Gastroesophageal sphincter (tissue), 4 donors: ENCODE measurements at regions not wholly inside any gene's neighbourhood (a gene's known extent, or its start where the extent isn't known, plus 50 kb on each side); places are given as distances from the start of the nearest gene placed in this dataset.
"Not testable (repeated sequence)": the region's sequence is repeated elsewhere in the genome, so short reads cannot be mapped to it uniquely, and the experiment has no call there.

Source experiments
- ATAC-seq: fragments of 150-250 bp; one replicate; pipeline ENCODE4 v1.9.1; 2016; ENCODE audit warnings: mild to moderate bottlenecking, moderate library complexity
- H3K27ac ChIP-seq, 4 donors: fragments of 200-600 bp; sonication (generic) in 3 of 4; 1 replicate in 3 of 4; 2 replicates in 1 of 4; pipeline ENCODE4 v1.5.1; 2016 to 2019
- H3K27me3 ChIP-seq: fragments of 200-600 bp; sonication (generic); one replicate; pipeline ENCODE4 v1.5.1; 2019
- H3K36me3 ChIP-seq, 2 donors: fragments of 200-600 bp; sonication (generic); one replicate each; pipeline ENCODE4 v1.5.1; 2019; ENCODE audit warnings: control low read depth in 1 of 2
- H3K4me1 ChIP-seq, 3 donors: fragments of 200-600 bp; sonication (generic); 1 replicate in 2 of 3; 2 replicates in 1 of 3; pipeline ENCODE4 v1.5.1; 2016 to 2019; ENCODE audit warnings: control low read depth in 2 of 3
- H3K4me3 ChIP-seq, 2 donors: fragments of 200-600 bp; sonication (generic); one replicate each; pipeline ENCODE4 v1.5.1; 2019; ENCODE audit warnings: mild to moderate bottlenecking in 1 of 2, moderate library complexity in 1 of 2
- H3K9me3 ChIP-seq, 3 donors: fragments of 200-600 bp; sonication (generic); one replicate each; pipeline ENCODE4 v1.5.1; 2017 to 2019; ENCODE audit warnings: control low read depth in 2 of 3
- CTCF ChIP-seq, 4 experiments: fragments of 200-600 bp in 2 of 4; fragments of 450-650 bp in 2 of 4; sonication (generic) in 1 of 4; IDR thresholded peaks; one replicate each; pipeline ENCODE4 v1.5.1; 2017 to 2019; ENCODE audit warnings: antibody characterized with exemption in 4 of 4, mild to moderate bottlenecking in 2 of 4, moderate library complexity in 2 of 4
- EP300 ChIP-seq: sonication (generic); formaldehyde crosslinking; IDR thresholded peaks from one replicate; pipeline ENCODE4 v1.6.1; 2017; ENCODE audit warnings: antibody characterized with exemption, mild to moderate bottlenecking
- POLR2A ChIP-seq, 2 donors: fragments of 450-650 bp; IDR thresholded peaks; one replicate each; pipeline ENCODE4 v1.6.1; 2017; ENCODE audit warnings: antibody characterized with exemption in 2 of 2, mild to moderate bottlenecking in 2 of 2, moderate library complexity in 1 of 2
- POLR2AphosphoS5 ChIP-seq: sonication (generic); formaldehyde crosslinking; IDR thresholded peaks from one replicate; pipeline ENCODE4 v1.6.1; 2017; ENCODE audit warnings: antibody characterized with exemption
- WGBS, 2 donors: methylation state at CpG; one replicate each; pipeline ENCODE4 v1.1.5; 2018; ENCODE audit warnings: low coverage in 1 of 2; 5-methylcytosine and 5-hydroxymethylcytosine counted together

GRCh38 chr2:181737302-181737701 lies 57.0 kb upstream of the NEUROD1 start:
- not testable (repeated sequence) for H3K27me3 ChIP-seq, ATAC-seq, H3K4me3 ChIP-seq, H3K4me1 ChIP-seq, H3K36me3 ChIP-seq, H3K27ac ChIP-seq, H3K9me3 ChIP-seq
- WGBS, 2 donors: 60 to 100% methylated on average over 3 of the region's 5 CpGs

GRCh38 chr2:181738074-181738473 lies 57.8 kb upstream of the NEUROD1 start:
- no peaks in the 10 kb centered on the region for H3K27me3 ChIP-seq
- H3K4me1 ChIP-seq: peaks cover 0 to 6% (median 0%) of the 10 kb centered on the region in 3 donors
- 13 to 31% methylated on average over 2 of the region's 2 CpGs for WGBS, 2 donors
- H3K27ac ChIP-seq: no peak overlapping the region
- TF ChIP-seq EP300 (no peak), CTCF (IDR thresholded peaks at IDR 0.05) (no peak), POLR2A (IDR thresholded peaks at IDR 0.05) (no peak), POLR2AphosphoS5 (no peak)
- no peaks in the 10 kb centered on the region for H3K9me3 ChIP-seq
- H3K4me3 ChIP-seq: no peak overlapping the region
- ATAC-seq: no peak
- no peaks in the 10 kb centered on the region for H3K36me3 ChIP-seq

GRCh38 chr2:181738563-181738962 lies 58.2 kb upstream of the NEUROD1 start:
- no peak overlapping the region for H3K4me3 ChIP-seq
- H3K27ac ChIP-seq: no peak overlapping the region
- 82 to 98% methylated on average over 3 to 4 of the region's 4 CpGs for WGBS, 2 donors
- no peaks in the 10 kb centered on the region for H3K36me3 ChIP-seq
- TF ChIP-seq POLR2A (IDR thresholded peaks at IDR 0.05) (no peak), EP300 (no peak), CTCF (IDR thresholded peaks at IDR 0.05) (no peak), POLR2AphosphoS5 (no peak)
- ATAC-seq: no peak
- no peaks in the 10 kb centered on the region for H3K27me3 ChIP-seq
- H3K4me1 ChIP-seq: peaks cover 0 to 9% (median 0%) of the 10 kb centered on the region in 3 donors
- no peaks in the 10 kb centered on the region for H3K9me3 ChIP-seq

- H3K4me1 ChIP-seq: peaks cover 0 to 9% (median 0%) of the 10 kb centered on the region in 3 donors
- H3K4me3 ChIP-seq: no peak overlapping the region
- no peaks in the 10 kb centered on the region for H3K9me3 ChIP-seq
- H3K36me3 ChIP-seq: no peaks in the 10 kb centered on the region
- WGBS, 2 donors: 47 to 57% methylated on average over 1 of the region's 1 CpG
- no peak for ATAC-seq
- no peak for TF ChIP-seq EP300
- TF ChIP-seq POLR2AphosphoS5: no peak
- TF ChIP-seq CTCF (IDR thresholded peaks at IDR 0.05): no peak
- TF ChIP-seq POLR2A (IDR thresholded peaks at IDR 0.05): no peak
- H3K27me3 ChIP-seq: no peaks in the 10 kb centered on the region
- no peak overlapping the region for H3K27ac ChIP-seq
Observed at GRCh38 chr2:181741756-181742155, 61.4 kb upstream of the NEUROD1 start.

- TF ChIP-seq POLR2A (IDR thresholded peaks at IDR 0.05) (no peak), POLR2AphosphoS5 (no peak), EP300 (no peak), CTCF (IDR thresholded peaks at IDR 0.05) (no peak)
- no peaks in the 10 kb centered on the region for H3K9me3 ChIP-seq
- no peaks in the 10 kb centered on the region for H3K36me3 ChIP-seq
- H3K27ac ChIP-seq: no peak overlapping the region
- peaks cover 0 to 9% (median 0%) of the 10 kb centered on the region in 3 donors for H3K4me1 ChIP-seq
- WGBS, 2 donors: 0 to 47% methylated on average over 1 to 3 of the region's 3 CpGs
- no peak for ATAC-seq
- H3K27me3 ChIP-seq: no peaks in the 10 kb centered on the region
- H3K4me3 ChIP-seq: no peak overlapping the region
Observed at GRCh38 chr2:181742361-181742760, 62.0 kb upstream of the NEUROD1 start.
